ENCODE measurements at regions not wholly inside any gene's neighbourhood (a gene's known extent, or its start where the extent isn't known, plus 50 kb on each side); places are given as distances from the start of the nearest gene placed in this dataset.
"Not testable (repeated sequence)": the region's sequence is repeated elsewhere in the genome, so short reads cannot be mapped to it uniquely, and the experiment has no call there.

DNA sequence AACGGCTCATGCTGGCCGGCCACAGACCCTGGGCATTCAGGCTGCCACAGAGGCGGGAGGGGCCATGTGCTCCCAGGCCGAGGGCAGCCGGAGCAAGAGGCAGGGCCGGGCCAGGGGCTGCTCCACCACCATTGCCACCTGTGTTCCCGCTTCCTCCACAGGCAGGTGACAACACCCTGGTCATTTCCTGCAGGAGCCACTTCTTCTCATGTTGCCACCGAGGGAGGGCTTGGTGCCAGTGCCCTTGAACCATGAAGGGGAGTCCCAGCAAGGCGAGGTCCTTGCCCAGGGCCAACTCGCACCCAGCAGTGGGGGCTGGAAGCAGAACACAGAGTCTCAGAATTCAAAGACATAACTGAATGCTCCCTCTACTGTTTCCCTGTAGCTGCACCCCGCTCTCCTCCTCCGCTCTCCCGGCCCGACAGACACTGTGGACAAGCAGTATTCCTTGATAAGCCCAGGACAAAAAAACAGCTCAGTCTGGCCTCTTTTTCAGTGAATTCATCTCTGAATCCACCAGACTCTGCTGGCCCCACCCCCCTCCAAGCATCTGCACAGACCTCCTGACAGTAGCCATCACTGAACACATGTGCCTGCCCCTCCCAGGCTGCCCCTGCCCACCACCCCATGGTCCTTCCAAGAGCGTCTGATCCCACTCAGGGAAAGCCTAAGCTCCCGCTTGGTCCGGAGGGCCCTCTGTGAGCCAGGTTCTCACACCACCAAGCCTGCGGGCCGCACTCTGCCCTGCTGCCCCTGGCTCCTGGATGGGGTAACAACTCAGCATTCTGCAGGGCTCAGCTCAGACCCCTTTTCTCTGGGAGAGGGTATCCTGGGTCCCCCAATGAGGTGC, 1074.9 kb downstream of the RPIA start:
- not testable (repeated sequence) for H3K36me3 ChIP-seq; H3K4me1 ChIP-seq; H3K27ac ChIP-seq; H3K4me3 ChIP-seq; DNase-seq (ENCODE audit: low spot score in 2 of 2)
- WGBS, 2 donors = 85 to 86% methylated on average over 19 of the region's 19 CpGs
- Histone ChIP-seq H3K27me3 (peaks cover 0 to 13% of the 10 kb centered on the region in 2 donors), H3K9me3 (peaks cover 0 to 47% (median 0%) of the 10 kb centered on the region in 4 donors)

DNA sequence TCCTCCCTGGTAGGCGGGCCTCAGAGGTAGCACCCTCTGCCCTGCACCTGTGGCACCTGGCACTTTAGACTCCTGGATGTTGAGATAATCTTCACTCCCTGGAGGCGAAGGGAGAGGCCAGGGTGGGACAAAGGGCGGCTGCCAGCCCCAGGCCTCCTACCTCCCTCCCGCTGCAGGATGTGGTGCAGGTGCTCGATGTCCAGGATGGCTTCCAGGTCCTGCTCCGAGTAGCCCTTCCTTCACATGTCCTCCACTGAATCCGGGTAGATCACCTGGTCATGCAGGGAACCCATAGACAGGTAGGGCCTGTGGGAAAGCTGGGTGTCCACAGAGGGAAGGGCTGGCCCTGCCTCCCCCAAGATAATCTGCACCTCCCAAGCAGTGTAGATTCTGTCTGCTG, 1075.6 kb downstream of the RPIA start:
- H3K4me3 ChIP-seq; H3K27ac ChIP-seq; H3K4me1 ChIP-seq; DNase-seq (ENCODE audit: low spot score in 2 of 2); H3K36me3 ChIP-seq: not testable (repeated sequence)
- Histone ChIP-seq H3K27me3 (peaks cover 0 to 13% of the 10 kb centered on the region in 2 donors), H3K9me3 (peaks cover 0 to 47% (median 0%) of the 10 kb centered on the region in 4 donors)
- 85 to 95% methylated on average over 7 of the region's 7 CpGs for WGBS, 2 donors

DNA sequence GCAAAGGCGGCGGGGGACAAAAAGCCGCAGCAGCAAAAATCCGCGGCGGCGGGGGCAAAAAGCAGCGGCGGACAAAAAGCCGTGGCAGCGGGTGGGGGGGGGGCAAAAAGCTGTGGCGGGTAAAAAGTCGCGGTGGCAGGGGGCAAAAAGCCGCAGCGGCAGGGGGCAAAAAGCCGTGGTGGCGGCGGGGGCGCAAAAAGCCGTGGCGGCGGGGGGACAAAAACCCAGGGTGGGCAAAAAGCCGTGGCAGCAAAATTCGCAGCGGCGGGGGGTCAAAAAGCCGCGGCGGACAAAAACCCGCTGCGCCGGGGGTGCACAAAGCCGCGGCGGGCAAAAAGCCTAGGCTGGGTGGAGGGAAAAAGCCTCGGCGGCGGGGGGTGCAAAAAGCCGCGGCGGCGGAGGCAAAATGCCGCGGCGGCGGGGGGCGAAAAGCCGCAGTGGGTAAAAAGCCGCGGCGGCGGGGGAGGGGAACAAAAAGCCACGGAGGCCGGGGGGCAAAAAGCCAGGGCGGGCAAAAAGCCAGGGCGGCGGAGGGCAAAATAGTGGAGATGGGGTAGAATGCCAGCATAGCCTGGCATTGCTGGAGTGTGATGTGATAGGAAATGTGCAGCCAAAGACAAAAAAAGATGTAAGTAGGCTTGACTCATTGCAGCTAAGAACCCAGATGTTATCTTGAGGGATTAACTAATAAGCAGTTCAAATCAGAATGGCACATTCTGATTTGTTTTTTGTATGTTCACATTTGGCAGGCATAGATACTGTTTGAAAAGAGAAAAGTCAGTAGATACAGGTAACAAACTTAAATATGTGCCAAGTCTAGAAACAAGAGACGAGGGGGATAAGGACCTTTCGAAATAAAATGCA, 1076.3 kb downstream of the RPIA start:
- peaks cover 0 to 5% (median 0%) of the 10 kb centered on the region in 4 donors for H3K4me1 ChIP-seq
- peaks cover 0 to 13% of the 10 kb centered on the region in 2 donors for H3K27me3 ChIP-seq
- DNase-seq (ENCODE audit: low spot score in 2 of 2) = peak in 1 of 2 donors; percentile 10

DNA sequence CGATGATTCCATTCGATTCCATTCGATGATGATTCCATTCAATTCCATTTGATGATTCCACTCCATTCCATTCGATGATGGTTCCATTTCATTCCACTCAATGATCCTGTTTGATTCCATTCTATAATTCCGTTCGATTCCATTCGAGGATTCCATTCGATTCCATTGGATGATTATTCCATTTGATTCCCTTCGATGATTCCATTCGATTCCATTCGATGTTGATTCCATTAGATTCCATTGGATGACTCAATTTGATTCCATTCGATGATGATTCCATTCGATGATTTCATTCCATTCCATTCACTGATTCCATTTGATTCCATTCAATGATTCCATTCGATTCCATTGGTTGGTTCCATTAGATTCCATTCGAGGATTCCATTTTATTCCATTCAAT, 1084.4 kb downstream of the RPIA start:
- no peak for DNase-seq (ENCODE audit: low spot score in 2 of 2)
- Histone ChIP-seq H3K4me3 (no peak overlapping the region), H3K27me3 (no peaks in the 10 kb centered on the region), H3K27ac (no peak overlapping the region), H3K9me3 (peaks cover 0 to 87% (median 27%) of the 10 kb centered on the region in 4 donors), H3K36me3 (no peaks in the 10 kb centered on the region), H3K4me1 (no peaks in the 10 kb centered on the region)
- 81 to 86% methylated on average over 15 of the region's 15 CpGs for WGBS, 2 donors
- no peak for TF ChIP-seq POLR2A (IDR thresholded peaks at IDR 0.05)
- no peak for TF ChIP-seq EP300 (IDR thresholded peaks at IDR 0.05)
- TF ChIP-seq, protein P1, sequence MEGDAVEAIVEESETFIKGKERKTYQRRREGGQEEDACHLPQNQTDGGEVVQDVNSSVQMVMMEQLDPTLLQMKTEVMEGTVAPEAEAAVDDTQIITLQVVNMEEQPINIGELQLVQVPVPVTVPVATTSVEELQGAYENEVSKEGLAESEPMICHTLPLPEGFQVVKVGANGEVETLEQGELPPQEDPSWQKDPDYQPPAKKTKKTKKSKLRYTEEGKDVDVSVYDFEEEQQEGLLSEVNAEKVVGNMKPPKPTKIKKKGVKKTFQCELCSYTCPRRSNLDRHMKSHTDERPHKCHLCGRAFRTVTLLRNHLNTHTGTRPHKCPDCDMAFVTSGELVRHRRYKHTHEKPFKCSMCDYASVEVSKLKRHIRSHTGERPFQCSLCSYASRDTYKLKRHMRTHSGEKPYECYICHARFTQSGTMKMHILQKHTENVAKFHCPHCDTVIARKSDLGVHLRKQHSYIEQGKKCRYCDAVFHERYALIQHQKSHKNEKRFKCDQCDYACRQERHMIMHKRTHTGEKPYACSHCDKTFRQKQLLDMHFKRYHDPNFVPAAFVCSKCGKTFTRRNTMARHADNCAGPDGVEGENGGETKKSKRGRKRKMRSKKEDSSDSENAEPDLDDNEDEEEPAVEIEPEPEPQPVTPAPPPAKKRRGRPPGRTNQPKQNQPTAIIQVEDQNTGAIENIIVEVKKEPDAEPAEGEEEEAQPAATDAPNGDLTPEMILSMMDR (IDR thresholded peaks at IDR 0.05) = no peak

More for the DNA sequence above, 1076.3 kb downstream of the RPIA start:
- TF ChIP-seq POLR2A (IDR thresholded peaks at IDR 0.05) (no peak), EP300 (IDR thresholded peaks at IDR 0.05) (no peak)
- TF ChIP-seq, protein P1 (IDR thresholded peaks at IDR 0.05) = no peak
- Histone ChIP-seq H3K27ac (no peak overlapping the region), H3K4me3 (no peak overlapping the region), H3K36me3 (no peaks in the 10 kb centered on the region), H3K9me3 (peaks cover 0 to 46% (median 0%) of the 10 kb centered on the region in 4 donors)
- WGBS, 2 donors = 20 to 28% methylated on average over 60 of the region's 60 CpGs

DNA sequence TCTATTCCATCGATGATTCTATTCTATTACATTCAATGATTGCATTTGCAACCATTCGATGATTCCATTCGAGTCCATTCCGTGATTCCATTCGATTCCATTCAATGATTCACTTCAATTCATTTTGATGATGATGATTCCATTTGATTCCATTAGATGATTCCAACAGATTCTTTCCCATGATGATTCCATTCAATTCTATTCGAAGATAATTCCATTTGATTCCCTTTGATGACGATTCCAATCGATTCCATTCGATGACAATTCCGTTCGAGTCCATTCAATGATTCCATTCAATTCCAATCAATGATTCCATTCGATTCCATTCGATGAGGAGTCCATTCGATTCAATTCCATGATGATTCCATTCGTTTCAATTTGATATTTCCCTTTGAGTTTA, 1088.8 kb downstream of the RPIA start:
- Histone ChIP-seq H3K27ac (no peak overlapping the region), H3K27me3 (no peaks in the 10 kb centered on the region), H3K36me3 (no peaks in the 10 kb centered on the region), H3K4me1 (no peaks in the 10 kb centered on the region), H3K4me3 (no peak overlapping the region), H3K9me3 (peaks cover 0 to 99% (median 44%) of the 10 kb centered on the region in 4 donors)
- TF ChIP-seq POLR2A (IDR thresholded peaks at IDR 0.05) = no peak
- TF ChIP-seq EP300 (IDR thresholded peaks at IDR 0.05) = no peak
- TF ChIP-seq, protein P1 (IDR thresholded peaks at IDR 0.05) = no peak
- WGBS, 2 donors = 79 to 83% methylated on average over 15 of the region's 15 CpGs
- no peak for DNase-seq (ENCODE audit: low spot score in 2 of 2)

DNA sequence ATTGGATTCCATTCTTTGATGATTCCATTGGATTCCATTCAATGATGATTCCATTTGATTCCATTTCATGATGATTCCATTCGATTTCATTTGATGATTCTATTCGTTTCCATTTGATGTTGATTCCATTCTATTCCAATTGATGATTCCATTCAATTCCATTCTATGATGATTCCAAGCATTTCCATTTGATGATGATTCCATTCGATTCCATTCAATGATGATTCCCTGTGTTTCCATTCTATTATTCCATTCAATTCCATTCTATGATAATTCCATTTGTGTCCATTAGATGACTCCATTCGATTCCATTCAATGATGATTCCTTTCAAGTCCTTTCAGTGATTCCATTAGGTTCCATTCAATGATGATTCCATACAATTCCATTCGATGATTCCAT, 1090.5 kb downstream of the RPIA start:
- Histone ChIP-seq H3K4me3 (no peak overlapping the region), H3K27me3 (no peaks in the 10 kb centered on the region), H3K4me1 (no peaks in the 10 kb centered on the region), H3K27ac (no peak overlapping the region), H3K9me3 (peaks cover 0 to 95% (median 39%) of the 10 kb centered on the region in 4 donors), H3K36me3 (no peaks in the 10 kb centered on the region)
- no peak for DNase-seq (ENCODE audit: low spot score in 2 of 2)
- WGBS, 2 donors = 60 to 65% methylated on average over 5 of the region's 5 CpGs
- TF ChIP-seq, protein P1 (IDR thresholded peaks at IDR 0.05) = no peak
- TF ChIP-seq POLR2A (IDR thresholded peaks at IDR 0.05) = no peak
- no peak for TF ChIP-seq EP300 (IDR thresholded peaks at IDR 0.05)

Measured in tibial nerve (tissue), 4 donors.